CD14-positive monocyte (primary cell): ENCODE measurements at regions not wholly inside any gene's neighbourhood (a gene's known extent, or its start where the extent isn't known, plus 50 kb on each side); places are given as distances from the start of the nearest gene placed in this dataset.

Source experiments
- DNase-seq, 3 donors: peaks; one replicate each; pipeline ENCODE4 v3.0.0-alpha.2; 2011 to 2022
- H2AFZ ChIP-seq: 2 replicates; pipeline ENCODE4 v1.6.0; 2012; ENCODE audit warnings: mild to moderate bottlenecking, low read depth, low read length, inconsistent platforms; ENCODE audit not compliant: insufficient read depth, poor library complexity, severe bottlenecking
- H3K27ac ChIP-seq, 2 donors: 1 replicate in 1 of 2; 2 replicates in 1 of 2; pipeline ENCODE4 v1.5.1; 2012 to 2013; ENCODE audit warnings: low read length in 2 of 2, control low read depth in 1 of 2, inconsistent platforms in 1 of 2, low read depth in 1 of 2, mild to moderate bottlenecking in 1 of 2
- H3K27me3 ChIP-seq, 2 donors: one replicate each; pipeline versions ENCODE4 v1.6.0 to v1.6.1; 2011 to 2013; ENCODE audit warnings: low read length in 2 of 2; ENCODE audit not compliant: control insufficient read depth in 2 of 2, insufficient read depth in 2 of 2
- H3K36me3 ChIP-seq, 2 donors: replicated peaks in 1 of 2; 1 replicate in 1 of 2; 2 replicates in 1 of 2; pipeline versions ENCODE4 v1.5.1 to v1.6.1; 2012 to 2013; ENCODE audit warnings: low read length in 2 of 2, control low read depth in 1 of 2, inconsistent platforms in 1 of 2, mild to moderate bottlenecking in 1 of 2; ENCODE audit not compliant: insufficient read depth in 2 of 2, control insufficient read depth in 1 of 2
- H3K4me1 ChIP-seq, 2 donors: 1 replicate in 1 of 2; 2 replicates in 1 of 2; pipeline versions ENCODE4 v1.5.1 to v1.6.1; 2012 to 2013; ENCODE audit warnings: low read length in 2 of 2, control low read depth in 1 of 2, inconsistent platforms in 1 of 2, mild to moderate bottlenecking in 1 of 2, moderate library complexity in 1 of 2; ENCODE audit not compliant: insufficient read depth in 2 of 2, control insufficient read depth in 1 of 2
- H3K4me2 ChIP-seq: replicated peaks from 2 replicates; pipeline ENCODE3; 2012; ENCODE audit warnings: low read length, moderate library complexity, mild to moderate bottlenecking; ENCODE audit not compliant: poor library complexity, severe bottlenecking; ENCODE audit errors: extremely low read depth
- H3K4me3 ChIP-seq, 3 experiments: fragments of 200-600 bp in 1 of 3; sonication (generic) in 1 of 3; replicated peaks in 1 of 3; 1 replicate in 2 of 3; 2 replicates in 1 of 3; pipeline ENCODE4 v1.5.1; 2011 to 2013; ENCODE audit warnings: low read length in 3 of 3, mild to moderate bottlenecking in 3 of 3, control low read depth in 2 of 3, low read depth in 2 of 3, inconsistent platforms in 1 of 3, moderate library complexity in 1 of 3
- H3K79me2 ChIP-seq: 2 replicates; pipeline ENCODE4 v1.6.0; 2012; ENCODE audit warnings: mild to moderate bottlenecking, control low read depth, inconsistent platforms, low read length, moderate library complexity; ENCODE audit not compliant: insufficient read depth
- H3K9ac ChIP-seq: 2 replicates; pipeline ENCODE4 v1.6.0; 2017; ENCODE audit warnings: low read length, mild to moderate bottlenecking; ENCODE audit not compliant: insufficient read depth, poor library complexity, severe bottlenecking
- H3K9me3 ChIP-seq, 2 donors: replicated peaks in 1 of 2; 1 replicate in 1 of 2; 2 replicates in 1 of 2; pipeline versions ENCODE4 v1.5.1 to v1.6.1; 2012 to 2013; ENCODE audit warnings: low read length in 2 of 2, control low read depth in 1 of 2; ENCODE audit not compliant: control insufficient read depth in 1 of 2, insufficient read depth in 1 of 2
- H4K20me1 ChIP-seq: 2 replicates; pipeline ENCODE4 v1.6.0; 2012; ENCODE audit warnings: mild to moderate bottlenecking, low read length, control low read depth, moderate library complexity; ENCODE audit not compliant: insufficient read depth
- H3K27ac Mint-ChIP-seq, 7 donors: one replicate each; pipeline ENCODE4 v1.8.0; 2020; ENCODE audit warnings: mild to moderate bottlenecking in 7 of 7, mixed read lengths in 7 of 7, moderate library complexity in 6 of 7, inconsistent platforms in 2 of 7
- H3K27me3 Mint-ChIP-seq, 3 donors: one replicate each; pipeline ENCODE4 v1.8.0; 2021 to 2022; ENCODE audit warnings: low read depth in 3 of 3, mild to moderate bottlenecking in 3 of 3, mixed read lengths in 3 of 3, moderate library complexity in 3 of 3, inconsistent platforms in 1 of 3
- H3K36me3 Mint-ChIP-seq, 2 donors: one replicate each; pipeline ENCODE4 v1.8.0; 2020; ENCODE audit warnings: mixed read lengths in 2 of 2, inconsistent platforms in 1 of 2, mild to moderate bottlenecking in 1 of 2
- H3K4me1 Mint-ChIP-seq: one replicate; pipeline ENCODE4 v1.8.0; 2020; ENCODE audit warnings: mild to moderate bottlenecking, mixed read lengths
- H3K4me3 Mint-ChIP-seq, 2 donors: one replicate each; pipeline ENCODE4 v1.8.0; 2020; ENCODE audit warnings: mild to moderate bottlenecking in 2 of 2, mixed read lengths in 2 of 2, moderate library complexity in 1 of 2
- H3K9me3 Mint-ChIP-seq, 7 donors: one replicate each; pipeline ENCODE4 v1.8.0; 2020 to 2022; ENCODE audit warnings: mixed read lengths in 7 of 7, mild to moderate bottlenecking in 6 of 7, moderate library complexity in 6 of 7, inconsistent platforms in 2 of 7
- WGBS: methylation state at CpG from one replicate; pipeline ENCODE4 v1.1.5; 2013; ENCODE audit warnings: missing lambda C conversion rate; ENCODE audit not compliant: insufficient coverage; 5-methylcytosine and 5-hydroxymethylcytosine counted together
- intact Hi-C, 2 donors: fragments of 100-400 bp; cut with micrococcal nuclease; formaldehyde crosslinking; loops; one replicate each; pipeline versions ENCODE4 v1.15.0 to v1.15.1; 2023
- TF ChIP-seq, protein P1 (sequence below): fragments of 200-600 bp; IDR thresholded peaks from one replicate; pipeline ENCODE4 v1.8.0; 2022; ENCODE audit warnings: antibody characterized with exemption, mild to moderate bottlenecking

DNA sequence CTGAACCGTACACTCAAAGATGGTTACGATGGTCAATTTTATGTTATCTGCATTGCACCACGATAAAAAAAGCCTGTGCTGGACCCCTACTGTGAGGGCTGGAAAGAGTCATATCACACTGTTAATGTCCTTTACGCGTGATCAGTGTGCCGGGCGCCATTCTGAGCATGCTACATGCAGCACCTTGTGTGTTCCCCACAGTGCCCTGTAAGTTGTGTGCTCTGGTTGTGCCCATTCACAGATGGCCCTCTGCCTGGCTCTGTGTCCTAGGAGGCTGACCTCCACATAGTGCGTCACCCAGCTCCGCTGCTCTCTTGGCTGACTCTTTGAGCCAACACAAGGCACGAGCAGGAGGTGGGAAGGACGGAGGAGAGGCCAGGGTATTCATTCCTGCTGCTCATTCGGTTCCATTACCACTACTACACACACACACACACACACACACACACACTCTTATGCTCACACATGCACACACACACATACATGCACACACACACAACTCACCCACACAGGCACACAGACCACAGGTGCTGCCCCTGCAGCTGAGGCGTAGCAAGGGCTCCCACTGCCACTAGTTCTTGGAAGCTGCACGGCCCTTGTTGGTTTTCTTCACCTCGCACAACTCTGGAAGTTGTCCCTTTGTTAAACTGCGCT lies 129.6 kb upstream of the IQSEC1 start:
- WGBS, result 95% methylated on average over 16 of the region's 16 CpGs
- Histone ChIP-seq H3K4me2 (no peak overlapping the region), H3K79me2 (no peaks in the 10 kb centered on the region), H3K4me3 (no peak overlapping the region), H3K27me3 (peaks cover 10 to 32% of the 10 kb centered on the region in 2 donors), H3K36me3 (no peaks in the 10 kb centered on the region), H3K4me1 (no peaks in the 10 kb centered on the region), H3K9me3 (no peaks in the 10 kb centered on the region), H2AFZ (no peak overlapping the region), H3K27ac (no peak overlapping the region), H3K9ac (no peak overlapping the region), H4K20me1 (no peaks in the 10 kb centered on the region)
- no peak for DNase-seq
- no peak overlapping the region for H3K27ac Mint-ChIP-seq
- peaks cover 2% of the 10 kb centered on the region for H3K4me1 Mint-ChIP-seq
- H3K4me3 Mint-ChIP-seq, result peak overlapping the region in 1 of 2 donors; percentile 46
- H3K36me3 Mint-ChIP-seq, result no peaks in the 10 kb centered on the region
- intact Hi-C loops, result no loop called here
- TF ChIP-seq, protein P1, sequence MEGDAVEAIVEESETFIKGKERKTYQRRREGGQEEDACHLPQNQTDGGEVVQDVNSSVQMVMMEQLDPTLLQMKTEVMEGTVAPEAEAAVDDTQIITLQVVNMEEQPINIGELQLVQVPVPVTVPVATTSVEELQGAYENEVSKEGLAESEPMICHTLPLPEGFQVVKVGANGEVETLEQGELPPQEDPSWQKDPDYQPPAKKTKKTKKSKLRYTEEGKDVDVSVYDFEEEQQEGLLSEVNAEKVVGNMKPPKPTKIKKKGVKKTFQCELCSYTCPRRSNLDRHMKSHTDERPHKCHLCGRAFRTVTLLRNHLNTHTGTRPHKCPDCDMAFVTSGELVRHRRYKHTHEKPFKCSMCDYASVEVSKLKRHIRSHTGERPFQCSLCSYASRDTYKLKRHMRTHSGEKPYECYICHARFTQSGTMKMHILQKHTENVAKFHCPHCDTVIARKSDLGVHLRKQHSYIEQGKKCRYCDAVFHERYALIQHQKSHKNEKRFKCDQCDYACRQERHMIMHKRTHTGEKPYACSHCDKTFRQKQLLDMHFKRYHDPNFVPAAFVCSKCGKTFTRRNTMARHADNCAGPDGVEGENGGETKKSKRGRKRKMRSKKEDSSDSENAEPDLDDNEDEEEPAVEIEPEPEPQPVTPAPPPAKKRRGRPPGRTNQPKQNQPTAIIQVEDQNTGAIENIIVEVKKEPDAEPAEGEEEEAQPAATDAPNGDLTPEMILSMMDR, result no peak
- peaks cover 38 to 58% (median 48%) of the 10 kb centered on the region in 3 donors for H3K27me3 Mint-ChIP-seq
- peaks cover 0 to 7% (median 2%) of the 10 kb centered on the region in 7 donors for H3K9me3 Mint-ChIP-seq

DNA sequence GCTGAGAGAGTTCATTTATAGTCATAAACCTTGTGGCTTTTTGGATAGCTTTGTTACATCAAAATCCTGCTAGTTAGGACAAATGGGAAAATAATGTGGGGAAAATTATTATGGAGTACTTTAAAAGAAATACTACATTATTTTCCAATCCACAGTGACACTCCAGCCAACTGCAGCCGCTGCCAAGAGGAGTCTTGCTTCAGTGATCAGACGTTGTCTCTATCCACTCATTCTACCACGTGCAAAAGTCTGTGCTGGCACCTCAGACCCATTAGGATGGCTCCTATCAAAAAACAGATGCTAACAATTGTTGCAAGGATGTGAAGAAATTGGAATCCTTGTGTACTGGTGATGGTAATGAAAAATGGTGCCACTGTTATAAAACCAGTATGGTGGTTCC lies 128.6 kb upstream of the IQSEC1 start:
- Histone ChIP-seq H4K20me1 (no peaks in the 10 kb centered on the region), H2AFZ (no peak overlapping the region), H3K4me2 (no peak overlapping the region), H3K27ac (no peak overlapping the region), H3K27me3 (peaks cover 10 to 32% of the 10 kb centered on the region in 2 donors), H3K9me3 (no peaks in the 10 kb centered on the region), H3K9ac (no peak overlapping the region), H3K36me3 (no peaks in the 10 kb centered on the region), H3K79me2 (no peaks in the 10 kb centered on the region), H3K4me1 (no peaks in the 10 kb centered on the region), H3K4me3 (no peak overlapping the region)
- Mint-ChIP-seq H3K9me3 (peaks cover 0 to 6% (median 2%) of the 10 kb centered on the region in 7 donors), H3K36me3 (no peaks in the 10 kb centered on the region), H3K27me3 (peaks cover 33 to 55% (median 46%) of the 10 kb centered on the region in 3 donors), H3K4me3 (no peak overlapping the region), H3K27ac (no peak overlapping the region), H3K4me1 (peaks cover 2% of the 10 kb centered on the region)
- intact Hi-C loops, result no loop called here
- 100% methylated on average over 2 of the region's 3 CpGs for WGBS
- TF ChIP-seq, protein P1, result no peak
- DNase-seq, result no peak
